ENCODE measurements at regions not wholly inside any gene's neighbourhood (a gene's known extent, or its start where the extent isn't known, plus 50 kb on each side); places are given as distances from the start of the nearest gene placed in this dataset.

GRCh38 chr12:58167622-58168021, 226.3 kb downstream of the ATP23 start:
- no peak for TF ChIP-seq CTCF (IDR thresholded peaks at IDR 0.05; ENCODE audit: low read depth, low read length)
- no peak for TF ChIP-seq EZH2phosphoT487 (IDR thresholded peaks at IDR 0.05; ENCODE audit: low read depth)
